GM21825 (cell line): ENCODE measurements at regions not wholly inside any gene's neighbourhood (a gene's known extent, or its start where the extent isn't known, plus 50 kb on each side); places are given as distances from the start of the nearest gene placed in this dataset.

Source experiments
- ATAC-seq: cut with Tn5 transposase; IDR thresholded peaks from one replicate; pipeline ENCODE4 v1.9.1; 2021; ENCODE audit warnings: mild to moderate bottlenecking, moderate library complexity; ENCODE audit not compliant: unreplicated experiment

DNA sequence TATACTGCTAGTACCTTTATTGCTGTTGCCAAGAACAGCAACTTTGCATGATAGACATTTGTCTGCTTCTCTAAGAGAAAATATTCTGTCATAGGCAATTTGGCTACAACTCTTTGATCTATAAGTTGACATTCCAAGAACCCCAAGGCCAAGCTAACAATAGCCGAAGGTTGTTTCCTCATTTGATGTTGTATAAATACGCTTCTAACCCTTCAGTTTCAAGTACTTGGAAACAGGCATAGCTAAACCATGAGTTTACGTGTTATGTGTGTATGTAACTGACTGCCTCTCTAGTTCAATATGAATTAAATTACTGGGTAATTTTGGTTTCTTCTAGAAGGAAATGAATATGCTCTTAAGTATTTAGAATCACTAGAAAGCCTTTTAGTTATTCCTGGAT, 1034.0 kb downstream of the TLE4 start:
- ATAC-seq: no peak

DNA sequence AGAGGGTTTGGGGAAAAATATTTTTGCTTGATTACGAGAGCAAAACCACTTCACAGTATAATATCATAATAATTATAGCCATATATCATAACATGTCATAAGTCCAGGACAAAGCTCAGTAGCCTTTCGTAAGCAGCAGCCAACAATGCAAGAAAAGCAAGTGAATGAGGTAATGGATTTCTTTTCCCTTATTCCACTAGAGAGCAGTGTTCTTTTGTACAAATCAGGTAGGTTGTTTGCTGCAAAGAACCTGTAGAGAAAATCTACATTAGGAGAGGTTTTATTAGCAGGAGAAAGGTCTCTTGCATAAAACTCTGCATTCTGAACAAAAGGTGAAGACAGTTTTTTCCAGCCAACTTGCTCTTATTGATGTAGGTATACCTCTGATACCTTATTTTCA, 1033.4 kb downstream of the TLE4 start:
- ATAC-seq: no peak

DNA sequence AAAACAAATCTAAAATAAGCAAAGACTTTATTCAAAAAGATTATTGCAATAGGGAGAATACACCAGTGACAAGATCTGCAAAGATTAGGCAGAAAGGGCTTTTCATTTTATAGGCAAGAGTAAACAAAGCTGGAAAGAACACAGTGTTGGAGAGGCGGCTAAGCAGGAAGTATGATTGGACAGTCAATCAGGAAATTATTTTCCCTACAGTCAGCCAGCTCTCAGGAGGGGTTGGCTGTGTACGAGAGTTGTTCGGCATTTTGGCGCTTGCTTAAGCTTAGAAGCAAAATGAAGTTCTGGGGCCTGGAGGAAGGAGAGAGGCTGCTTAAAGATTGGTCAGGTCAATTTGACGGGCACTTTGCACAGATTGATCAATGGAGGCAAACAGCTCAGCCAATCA, 1030.5 kb downstream of the TLE4 start:
- ATAC-seq: no peak

DNA sequence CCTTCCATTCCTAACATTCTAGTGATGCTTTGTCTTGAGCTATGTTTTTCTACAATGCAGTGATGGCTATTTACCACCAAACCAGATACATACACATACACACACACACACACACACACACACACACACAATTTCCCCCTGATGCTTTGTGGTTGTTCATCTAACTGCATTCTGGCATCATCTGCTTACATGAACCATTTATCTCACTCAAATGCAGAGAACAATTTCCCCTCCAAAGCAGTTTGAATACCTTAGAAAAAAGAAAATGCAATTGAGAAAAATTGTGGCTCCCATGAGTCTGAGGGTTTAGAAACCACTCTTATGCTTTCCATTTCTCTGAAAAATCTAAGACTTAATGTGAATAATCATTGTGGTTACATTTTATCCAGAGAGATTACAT, 1024.8 kb downstream of the TLE4 start:
- no peak for ATAC-seq

DNA sequence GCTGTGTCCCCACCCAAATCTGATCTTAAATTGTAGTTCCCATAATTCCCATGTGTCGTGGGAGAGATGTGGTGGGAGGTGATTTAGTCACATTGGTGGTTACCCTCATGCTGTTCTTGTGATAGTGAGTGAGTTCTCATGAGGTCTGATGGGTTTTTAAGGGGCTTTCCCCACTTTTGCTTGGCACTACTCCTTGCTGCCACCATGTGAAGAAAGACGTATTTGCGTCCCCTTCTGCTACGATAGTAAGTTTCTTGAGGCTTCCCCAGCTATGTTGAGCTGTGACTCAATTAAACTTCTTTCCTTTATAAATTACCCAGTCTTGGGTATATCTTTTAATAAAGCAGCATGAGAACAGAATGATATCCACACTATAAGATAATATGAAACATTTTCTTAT, 1023.4 kb downstream of the TLE4 start:
- no peak for ATAC-seq

DNA sequence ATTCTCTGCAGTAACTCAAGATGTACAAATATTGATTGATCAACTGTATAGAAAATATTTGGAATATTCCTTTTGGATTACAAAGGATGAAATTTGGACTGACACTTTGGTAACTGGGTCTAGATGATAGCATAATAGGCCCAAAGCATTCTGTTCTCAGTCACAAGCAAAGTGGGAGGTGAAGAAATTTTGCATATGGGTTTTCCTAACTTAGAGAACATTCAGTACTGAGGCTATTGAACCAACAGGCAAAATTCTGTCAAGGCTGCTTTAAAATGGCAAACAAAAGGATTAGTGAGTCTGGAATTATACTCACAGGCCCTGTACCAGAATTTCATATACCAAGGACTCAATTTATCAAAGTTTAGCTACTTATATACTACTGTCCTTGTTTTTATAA, 1020.6 kb downstream of the TLE4 start:
- no peak for ATAC-seq

DNA sequence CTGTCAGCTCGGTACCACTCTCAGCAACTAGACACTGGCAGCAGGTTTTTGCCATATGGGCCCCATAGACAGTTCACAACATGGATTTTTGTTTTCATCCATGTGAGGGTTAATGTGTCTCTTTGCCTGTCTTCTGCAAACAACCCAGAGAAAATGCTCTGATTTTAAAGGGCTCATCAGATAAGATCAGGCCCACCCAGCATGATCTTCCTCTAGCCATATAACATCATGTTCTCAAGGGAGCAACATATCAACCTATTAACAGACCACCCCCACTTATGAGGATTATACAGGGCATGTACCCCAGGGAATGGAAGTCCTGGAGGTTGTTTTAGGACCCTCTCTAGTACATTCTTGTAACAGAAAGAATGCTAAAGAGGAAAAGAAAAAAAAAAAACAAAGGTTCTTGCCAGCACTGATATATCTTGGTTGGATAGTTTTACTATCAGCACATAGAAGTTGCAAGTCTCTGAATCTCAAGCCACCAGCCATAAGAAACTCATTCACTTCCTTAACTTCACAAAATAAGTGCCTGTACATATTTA, 1015.1 kb downstream of the TLE4 start:
- ATAC-seq: no peak

DNA sequence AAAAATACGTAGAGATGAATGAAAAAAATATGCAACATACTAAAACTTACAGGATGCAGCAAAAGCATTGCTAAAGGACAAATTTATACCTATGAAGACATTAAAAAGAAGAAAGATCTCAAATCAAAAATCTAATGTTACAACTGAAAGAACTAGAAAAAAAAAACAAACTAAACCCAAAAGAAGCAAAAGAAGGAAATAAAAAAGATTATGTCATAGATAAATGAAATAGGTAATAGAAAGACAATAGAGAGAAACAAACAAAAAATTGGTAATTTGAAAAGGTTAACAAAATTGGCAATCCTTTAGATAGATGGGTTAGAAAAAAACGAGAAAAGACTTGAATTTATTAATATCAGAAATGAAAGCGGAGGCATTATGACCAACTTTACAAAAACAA, 1000.2 kb downstream of the TLE4 start:
- no peak for ATAC-seq

DNA sequence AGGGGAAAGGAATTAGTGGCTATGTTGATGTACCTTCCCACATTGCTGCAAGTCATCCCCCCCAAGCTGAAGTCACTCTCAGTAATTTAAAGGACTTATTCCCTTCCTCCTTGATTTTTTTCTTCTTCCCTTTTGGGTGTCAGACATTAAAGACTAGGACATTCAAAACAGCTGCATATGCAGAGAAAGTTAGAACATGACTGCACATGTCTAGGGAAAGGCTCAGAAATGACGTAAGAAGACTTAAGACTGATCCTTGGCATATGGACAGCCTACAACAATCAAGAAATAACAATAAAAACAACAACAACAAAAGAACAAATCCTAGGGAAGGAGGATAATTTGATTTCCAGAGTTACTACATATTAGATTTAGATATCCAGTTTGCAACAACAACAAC, 997.5 kb downstream of the TLE4 start:
- ATAC-seq: no peak

DNA sequence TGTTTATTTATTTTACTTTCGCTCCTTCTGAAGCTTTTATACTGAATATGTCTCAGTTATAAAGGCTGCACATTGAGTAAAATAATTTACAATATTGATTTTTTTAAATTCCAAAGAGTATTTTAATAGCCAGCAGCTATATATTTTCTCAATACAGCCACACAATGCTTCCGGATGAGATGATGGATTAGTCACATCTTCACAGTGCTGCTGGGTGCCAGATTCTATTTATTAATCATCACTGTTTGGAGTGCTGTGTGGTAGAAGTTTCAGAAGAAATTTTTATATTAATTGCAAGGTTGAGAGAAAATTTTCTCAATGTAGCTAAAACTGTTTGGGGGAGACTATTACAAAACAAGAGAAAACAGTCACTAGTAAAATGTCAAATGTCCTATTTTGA, 989.8 kb downstream of the TLE4 start:
- no peak for ATAC-seq

DNA sequence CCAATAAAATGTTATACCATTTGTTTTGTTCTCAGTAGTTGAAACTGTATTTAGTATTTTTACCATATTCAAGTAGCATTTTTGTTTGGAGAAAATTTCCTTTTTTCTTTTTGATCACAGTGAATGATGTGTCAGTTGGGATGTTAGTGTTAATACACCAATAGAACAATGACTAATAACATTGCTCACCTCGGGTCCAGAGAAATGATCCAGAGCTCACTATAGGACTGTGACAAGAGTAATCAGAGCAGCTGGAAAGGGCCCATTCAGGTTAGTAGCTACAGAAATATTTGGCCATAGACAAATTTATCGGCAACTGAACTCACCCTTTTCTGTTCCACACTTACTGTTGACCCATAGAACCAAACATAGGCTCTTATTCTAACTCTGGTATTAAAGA, 989.2 kb downstream of the TLE4 start:
- ATAC-seq: no peak

DNA sequence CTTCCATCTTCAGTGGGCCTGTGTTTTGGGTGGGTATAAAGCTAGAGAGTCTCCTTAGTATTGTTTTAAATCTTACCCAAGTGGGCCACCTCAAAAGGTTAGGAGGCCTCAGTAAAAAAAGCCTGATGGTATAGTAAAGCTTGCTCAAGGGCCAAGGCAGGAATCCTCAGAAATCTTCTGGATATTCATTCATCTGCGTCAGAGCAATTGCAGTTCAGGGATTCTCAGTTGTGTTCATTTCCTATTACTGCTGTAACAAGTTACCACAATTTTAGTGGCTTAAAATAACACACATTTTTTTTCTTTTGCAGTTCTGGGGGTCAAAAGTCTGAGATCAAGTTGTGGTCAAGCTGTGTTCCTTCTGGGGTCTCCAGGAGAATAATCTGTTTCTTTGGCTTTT, 985.5 kb downstream of the TLE4 start:
- no peak for ATAC-seq

DNA sequence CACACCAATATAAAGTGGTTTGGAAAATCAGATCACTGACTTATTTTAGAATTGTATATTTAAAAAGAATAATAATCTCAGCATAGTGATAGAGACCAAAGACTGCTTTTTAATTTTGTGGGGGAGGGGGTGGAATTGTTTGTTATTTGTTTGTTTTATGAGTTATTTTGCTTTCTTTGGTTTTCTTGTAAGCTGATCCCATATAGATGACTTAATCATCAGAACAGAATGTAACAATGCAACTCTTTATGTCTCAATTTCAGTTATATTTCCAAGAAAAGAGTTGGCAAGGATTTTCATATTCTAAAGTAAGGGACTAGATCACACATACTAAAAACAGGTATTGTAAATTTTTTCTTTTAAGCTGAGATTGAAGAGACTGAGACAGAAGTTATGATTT, 984.9 kb downstream of the TLE4 start:
- ATAC-seq: no peak

DNA sequence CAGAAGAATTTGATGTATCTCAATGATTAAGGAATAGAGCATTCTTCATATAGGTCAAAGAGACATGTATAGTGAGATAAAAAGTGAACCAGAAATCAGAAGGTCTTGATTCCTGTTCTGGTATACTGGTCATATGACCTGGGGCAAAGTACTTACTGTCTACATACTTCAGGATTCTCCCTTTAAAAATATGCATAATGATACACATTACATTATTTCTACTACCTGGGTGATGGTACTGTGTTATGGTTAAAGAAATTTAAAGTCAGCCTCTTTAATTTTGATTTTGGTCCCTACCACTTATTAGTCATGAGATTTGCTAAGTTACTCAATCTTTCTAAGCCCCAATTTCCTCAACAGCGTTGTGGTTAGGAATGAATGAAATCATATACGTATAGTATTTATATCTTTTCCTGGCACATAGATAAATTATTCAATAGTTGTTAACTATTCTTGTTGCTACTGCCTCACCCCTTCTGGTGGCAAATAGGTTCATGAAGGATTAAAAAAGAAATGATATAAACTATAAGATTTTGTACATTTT, 984.1 kb downstream of the TLE4 start:
- no peak for ATAC-seq

DNA sequence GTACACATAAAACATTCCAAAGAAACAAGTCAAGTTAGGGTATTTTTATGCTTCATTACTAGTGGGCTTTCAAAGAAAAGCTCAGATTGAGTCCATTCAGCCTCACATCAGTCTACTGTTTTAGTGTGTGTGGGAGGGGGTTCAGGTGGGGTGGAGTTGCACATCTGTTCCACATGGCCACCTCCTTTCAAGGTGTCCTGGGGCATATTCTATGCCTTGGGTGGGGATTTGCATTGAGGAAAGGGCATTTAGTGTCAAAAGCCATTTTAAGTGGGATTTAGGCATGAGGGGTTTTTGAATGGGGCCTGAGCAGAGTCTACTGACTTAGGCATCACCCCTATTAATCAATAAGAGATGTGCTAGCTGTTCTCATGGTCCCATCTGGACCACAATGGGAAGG, 983.1 kb downstream of the TLE4 start:
- no peak for ATAC-seq

DNA sequence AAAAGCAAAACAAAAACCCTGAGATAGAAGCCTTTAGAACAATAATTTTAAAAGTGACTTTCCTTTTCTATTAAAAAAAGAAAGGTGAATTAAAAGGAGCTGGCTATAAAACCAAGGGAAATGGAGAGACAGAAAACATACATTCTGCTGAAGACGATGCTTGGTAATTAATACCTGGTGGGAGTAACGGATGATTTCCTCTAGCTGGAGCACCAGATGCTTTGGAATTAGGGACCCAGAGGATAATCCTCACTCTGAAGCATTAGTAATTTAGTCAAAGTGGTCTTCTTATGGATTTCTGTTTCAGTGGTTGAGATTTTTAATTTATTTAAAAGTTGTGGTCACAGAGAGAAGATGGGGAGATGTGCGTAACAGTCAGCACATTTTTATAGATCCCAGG, 982.5 kb downstream of the TLE4 start:
- no peak for ATAC-seq

DNA sequence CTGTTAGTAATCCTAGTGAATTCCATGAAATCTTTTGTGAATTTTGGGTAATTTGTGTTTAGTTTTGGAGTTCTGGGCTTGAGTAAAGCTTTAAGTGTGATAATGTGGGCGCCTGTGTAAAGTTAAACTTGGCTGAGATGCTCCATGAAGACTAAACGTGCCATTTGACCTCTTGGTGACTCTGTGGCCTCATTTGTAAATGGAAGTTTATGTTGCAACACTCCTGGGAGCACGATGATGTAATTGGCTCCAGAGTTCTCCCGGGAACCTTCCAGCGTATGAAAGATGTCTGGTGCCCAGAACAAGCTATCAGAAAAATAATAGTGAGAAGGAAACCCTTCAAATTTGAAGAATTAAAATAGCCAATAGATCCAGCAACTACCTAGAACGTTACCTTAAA, 981.2 kb downstream of the TLE4 start:
- no peak for ATAC-seq

DNA sequence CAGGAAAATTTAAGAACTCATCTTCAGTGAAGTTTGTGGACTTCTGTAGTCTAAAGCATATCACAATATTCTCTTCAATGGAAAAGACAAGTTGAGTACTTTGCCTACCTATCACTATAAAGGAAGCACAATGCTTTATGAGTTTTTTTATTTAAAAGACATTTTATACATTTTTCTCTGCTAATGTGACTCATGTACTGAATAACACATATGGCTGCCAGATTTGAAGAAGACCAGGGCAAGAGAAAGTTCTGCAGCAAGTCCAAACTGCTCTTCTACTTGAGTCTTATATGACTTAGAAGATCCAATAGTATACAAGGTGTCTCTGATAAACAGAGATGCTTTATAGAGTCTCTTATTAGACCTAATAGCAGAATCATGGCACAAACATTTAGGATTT, 978.4 kb downstream of the TLE4 start:
- no peak for ATAC-seq

DNA sequence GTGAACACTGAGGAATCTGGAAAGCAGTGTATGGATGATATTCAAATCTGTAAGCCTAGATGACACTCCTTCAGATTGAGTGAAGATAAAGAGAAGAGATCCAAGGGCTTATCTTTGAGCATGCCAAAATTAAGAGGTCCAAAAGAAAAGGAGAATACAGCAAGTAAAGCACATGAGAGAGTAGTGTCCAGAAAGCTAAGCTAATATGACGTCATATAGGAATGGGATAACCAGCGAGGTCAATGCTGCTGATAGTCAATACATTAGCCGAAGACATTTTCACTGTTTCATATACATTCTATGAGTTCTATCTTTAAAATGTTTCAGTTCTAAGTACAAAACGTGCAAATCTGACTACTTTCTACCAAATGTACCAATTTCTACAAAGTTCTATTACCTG, 975.8 kb downstream of the TLE4 start:
- no peak for ATAC-seq

DNA sequence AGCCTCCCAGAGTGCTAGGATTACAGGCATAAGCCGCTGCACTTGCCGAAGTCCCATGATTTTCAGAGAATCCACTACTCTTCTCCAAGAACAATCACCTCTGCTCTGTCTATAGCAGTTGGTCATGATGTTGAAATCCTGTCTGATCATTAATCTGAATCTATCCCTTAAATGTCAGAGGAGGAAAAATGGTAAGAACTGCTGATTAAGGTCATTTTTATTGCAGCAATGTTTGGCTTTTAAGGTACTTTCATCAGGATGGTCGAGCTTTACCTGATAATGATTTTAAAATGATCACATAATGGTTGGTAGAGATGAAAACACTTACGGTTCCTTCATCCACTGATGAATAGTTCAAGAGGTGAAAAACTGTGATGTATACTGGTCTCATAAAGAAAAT, 968.6 kb downstream of the TLE4 start:
- no peak for ATAC-seq

DNA sequence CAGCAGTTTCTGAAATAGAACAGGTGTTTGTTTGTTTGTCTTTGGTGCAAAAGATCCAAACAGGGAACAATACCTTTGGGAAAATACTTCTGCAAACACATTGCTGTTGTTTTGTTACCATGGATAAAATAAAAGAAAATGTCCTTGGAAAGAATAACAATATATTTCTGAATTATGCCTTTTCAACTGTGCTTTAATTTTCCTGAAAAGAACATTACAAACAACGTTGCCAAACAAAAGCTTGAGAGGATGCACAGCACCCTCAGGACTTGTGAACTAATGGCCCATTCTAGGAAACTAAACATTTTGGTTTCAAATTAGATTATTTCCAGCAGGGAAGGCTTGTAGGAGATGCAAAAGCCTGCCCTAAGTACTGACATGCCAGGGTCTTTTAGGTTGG, 967.2 kb downstream of the TLE4 start:
- ATAC-seq: no peak

DNA sequence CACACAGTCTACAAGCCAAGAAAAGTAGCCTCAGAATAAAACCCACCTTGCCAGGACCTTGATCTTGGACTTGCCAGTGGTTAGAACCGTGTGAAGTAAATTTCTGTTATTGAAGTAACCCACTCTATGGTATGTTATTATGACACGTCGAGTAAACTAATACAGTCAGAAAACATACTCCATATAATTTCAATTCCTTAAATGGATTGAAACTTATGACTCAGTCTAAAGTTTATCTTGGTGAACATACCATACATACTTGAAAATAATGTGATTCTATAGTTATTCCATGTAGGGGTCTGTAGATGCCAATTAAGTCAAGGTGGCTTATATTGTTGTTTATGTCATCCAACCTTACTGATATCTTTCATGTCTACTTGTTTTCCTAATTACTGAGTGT, 950.7 kb downstream of the TLE4 start:
- no peak for ATAC-seq

DNA sequence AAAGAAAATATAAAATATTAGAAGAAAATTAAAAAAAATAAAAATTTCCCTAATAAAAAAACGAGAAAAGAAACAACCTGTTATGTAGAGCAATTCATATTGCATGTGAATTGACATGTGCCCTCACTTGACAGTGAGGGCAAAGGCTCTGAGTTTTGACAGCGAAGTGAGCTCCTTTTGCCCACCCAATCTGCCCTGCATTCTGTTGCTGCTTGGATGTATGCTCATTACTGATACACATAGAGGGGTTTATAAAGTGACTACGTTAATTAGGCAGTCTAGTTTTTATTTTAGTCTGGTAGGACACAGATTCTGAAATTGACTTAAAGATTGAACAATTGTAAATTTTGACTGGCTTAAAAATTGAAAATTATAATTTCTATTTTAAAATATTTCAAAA, 949.4 kb downstream of the TLE4 start:
- ATAC-seq: no peak

DNA sequence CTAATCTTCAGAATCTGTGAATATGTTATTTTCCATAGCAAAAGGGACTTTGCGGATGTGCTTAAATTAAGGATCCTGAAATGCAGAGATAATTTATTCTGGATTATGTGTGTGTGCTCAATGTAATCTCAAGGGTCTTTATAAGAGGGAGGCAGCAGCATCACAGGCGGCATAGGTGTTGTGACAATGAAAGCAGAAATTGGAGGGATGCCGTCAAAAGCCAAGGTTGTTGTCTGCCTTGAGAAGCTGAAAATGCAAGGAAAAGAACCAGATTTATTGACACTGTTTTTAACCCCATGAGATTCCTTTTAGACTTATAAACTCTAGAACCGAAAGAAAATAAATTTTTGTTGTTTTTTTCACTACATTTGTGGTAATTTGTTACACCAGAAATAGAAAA, 948.5 kb downstream of the TLE4 start:
- no peak for ATAC-seq
